Activated T-cell treated with anti-CD3 and anti-CD28 coated beads, Interleukin-2, amount 50 U/mL, for 24 hours (primary cell): ENCODE measurements at regions not wholly inside any gene's neighbourhood (a gene's known extent, or its start where the extent isn't known, plus 50 kb on each side); places are given as distances from the start of the nearest gene placed in this dataset.

Experiments
- DNase-seq: peaks from one replicate; pipeline ENCODE4 v3.0.0-alpha.2; 2020
- H3K27ac Mint-ChIP-seq: 2 replicates; pipeline ENCODE4 v1.8.0; 2020; ENCODE audit warnings: mild to moderate bottlenecking, mixed read lengths
- H3K27me3 Mint-ChIP-seq: 2 replicates; pipeline ENCODE4 v1.8.0; 2020; ENCODE audit warnings: mixed read lengths
- H3K36me3 Mint-ChIP-seq: 2 replicates; pipeline ENCODE4 v1.8.0; 2020; ENCODE audit warnings: low read depth, mixed read lengths
- H3K4me1 Mint-ChIP-seq: 2 replicates; pipeline ENCODE4 v1.8.0; 2020; ENCODE audit warnings: low read depth, mixed read lengths
- H3K4me3 Mint-ChIP-seq: 2 replicates; pipeline ENCODE4 v1.8.0; 2020; ENCODE audit warnings: mild to moderate bottlenecking, moderate library complexity, mixed read lengths
- H3K9me3 Mint-ChIP-seq: 2 replicates; pipeline ENCODE4 v1.8.0; 2020; ENCODE audit warnings: mixed read lengths

DNA sequence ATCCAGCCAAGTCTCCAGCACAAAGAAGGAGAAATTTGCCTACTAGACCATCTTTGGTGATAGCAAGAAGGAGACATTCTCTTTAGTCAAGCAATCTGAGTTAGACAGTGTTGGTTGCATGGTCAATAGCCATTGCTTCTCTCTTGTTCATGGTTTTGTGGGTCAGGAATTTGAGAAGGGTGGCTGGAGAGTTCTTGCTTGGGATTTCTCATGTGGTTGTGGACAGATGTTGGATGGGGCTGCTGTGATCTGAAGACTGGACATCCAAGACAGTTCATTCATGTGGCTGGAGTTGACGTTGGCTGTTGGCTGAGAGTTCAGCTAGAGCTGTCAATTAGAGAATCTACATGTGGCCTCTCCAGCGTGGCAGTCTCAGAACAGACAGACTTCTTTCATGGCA is 322.3 kb upstream of the PRDM1 start:
- H3K27me3 Mint-ChIP-seq, result peaks cover 6% of the 10 kb centered on the region
- H3K27ac Mint-ChIP-seq, result no peak overlapping the region
- no peak overlapping the region for H3K4me3 Mint-ChIP-seq
- H3K4me1 Mint-ChIP-seq, result no peaks in the 10 kb centered on the region
- no peak for DNase-seq
- H3K36me3 Mint-ChIP-seq, result no peaks in the 10 kb centered on the region
- no peaks in the 10 kb centered on the region for H3K9me3 Mint-ChIP-seq

DNA sequence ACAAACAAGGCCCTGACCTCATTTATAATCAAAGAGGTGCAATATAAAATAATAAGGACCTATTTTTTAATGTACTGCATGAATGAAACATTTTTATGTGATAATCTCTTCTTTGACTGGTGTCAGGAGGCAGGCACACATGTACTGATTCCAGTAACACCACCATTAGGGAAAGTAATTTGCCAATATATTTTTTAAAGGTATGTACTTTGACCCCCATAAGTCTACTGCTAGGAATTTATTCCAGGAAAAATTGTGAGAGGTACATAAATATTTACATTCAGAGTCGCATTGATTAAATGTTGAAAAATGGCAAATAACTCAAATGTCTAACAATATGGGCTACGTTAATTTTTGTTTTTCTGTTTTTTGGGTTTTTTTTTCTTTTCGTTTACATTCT is 325.4 kb upstream of the PRDM1 start:
- Mint-ChIP-seq H3K4me1 (peaks cover 15% of the 10 kb centered on the region), H3K27ac (no peak overlapping the region), H3K27me3 (peaks cover 12% of the 10 kb centered on the region), H3K9me3 (no peaks in the 10 kb centered on the region), H3K4me3 (no peak overlapping the region), H3K36me3 (no peaks in the 10 kb centered on the region)
- no peak for DNase-seq

GRCh38 chr6:105759946-105760345 is 326.2 kb upstream of the PRDM1 start:
- no peak overlapping the region for H3K4me3 Mint-ChIP-seq
- no peaks in the 10 kb centered on the region for H3K9me3 Mint-ChIP-seq
- peaks cover 16% of the 10 kb centered on the region for H3K4me1 Mint-ChIP-seq
- no peaks in the 10 kb centered on the region for H3K36me3 Mint-ChIP-seq
- no peak for DNase-seq
- H3K27ac Mint-ChIP-seq, result no peak overlapping the region
- peaks cover 12% of the 10 kb centered on the region for H3K27me3 Mint-ChIP-seq

GRCh38 chr6:105759015-105759414 is 327.1 kb upstream of the PRDM1 start:
- no peak overlapping the region for H3K4me3 Mint-ChIP-seq
- H3K27me3 Mint-ChIP-seq, result peaks cover 11% of the 10 kb centered on the region
- H3K27ac Mint-ChIP-seq, result no peak overlapping the region
- no peaks in the 10 kb centered on the region for H3K36me3 Mint-ChIP-seq
- no peaks in the 10 kb centered on the region for H3K9me3 Mint-ChIP-seq
- DNase-seq, result no peak
- peaks cover 16% of the 10 kb centered on the region for H3K4me1 Mint-ChIP-seq

DNA sequence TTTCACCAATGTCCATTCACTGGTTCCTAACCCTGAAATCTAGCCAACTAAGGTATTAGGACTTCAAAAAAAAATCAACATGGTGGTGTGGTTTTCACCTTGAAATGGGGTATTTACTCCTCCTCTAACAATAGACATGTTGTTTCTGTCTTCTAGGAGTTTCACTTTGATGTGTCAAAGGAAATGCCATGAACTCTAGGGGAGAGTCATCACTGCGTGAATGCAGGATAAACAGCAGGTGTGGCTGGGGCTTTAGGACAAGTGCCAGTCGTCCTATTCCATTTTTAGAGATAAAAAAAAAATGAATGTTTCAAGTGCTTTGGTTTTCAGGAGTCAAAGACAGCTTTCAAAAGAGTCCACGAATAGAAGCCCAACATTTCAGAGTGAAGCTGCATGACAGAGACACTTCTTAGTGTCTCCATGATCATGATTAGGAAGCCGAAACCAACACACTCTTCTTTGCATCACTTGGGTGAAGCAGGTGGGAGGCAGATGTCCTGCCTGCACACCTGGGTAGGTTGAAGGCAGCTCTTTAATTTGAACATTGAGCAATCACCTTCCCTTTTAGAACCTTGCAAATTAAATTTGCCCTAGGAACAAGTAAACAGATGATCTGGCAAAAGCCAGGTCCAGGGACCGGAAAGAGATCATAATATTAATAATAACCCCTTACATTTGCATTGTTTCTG is 328.5 kb upstream of the PRDM1 start:
- H3K4me3 Mint-ChIP-seq, result no peak overlapping the region
- no peaks in the 10 kb centered on the region for H3K36me3 Mint-ChIP-seq
- no peak overlapping the region for H3K27ac Mint-ChIP-seq
- DNase-seq, result no peak
- peaks cover 16% of the 10 kb centered on the region for H3K4me1 Mint-ChIP-seq
- H3K9me3 Mint-ChIP-seq, result no peaks in the 10 kb centered on the region
- peaks cover 9% of the 10 kb centered on the region for H3K27me3 Mint-ChIP-seq

- H3K27me3 Mint-ChIP-seq, result peaks cover 10% of the 10 kb centered on the region
- H3K27ac Mint-ChIP-seq, result no peak overlapping the region
- H3K4me3 Mint-ChIP-seq, result no peak overlapping the region
- H3K36me3 Mint-ChIP-seq, result no peaks in the 10 kb centered on the region
- DNase-seq, result no peak
- peaks cover 16% of the 10 kb centered on the region for H3K4me1 Mint-ChIP-seq
- no peaks in the 10 kb centered on the region for H3K9me3 Mint-ChIP-seq
Measured at GRCh38 chr6:105755885-105756284, 330.3 kb upstream of the PRDM1 start.

DNA sequence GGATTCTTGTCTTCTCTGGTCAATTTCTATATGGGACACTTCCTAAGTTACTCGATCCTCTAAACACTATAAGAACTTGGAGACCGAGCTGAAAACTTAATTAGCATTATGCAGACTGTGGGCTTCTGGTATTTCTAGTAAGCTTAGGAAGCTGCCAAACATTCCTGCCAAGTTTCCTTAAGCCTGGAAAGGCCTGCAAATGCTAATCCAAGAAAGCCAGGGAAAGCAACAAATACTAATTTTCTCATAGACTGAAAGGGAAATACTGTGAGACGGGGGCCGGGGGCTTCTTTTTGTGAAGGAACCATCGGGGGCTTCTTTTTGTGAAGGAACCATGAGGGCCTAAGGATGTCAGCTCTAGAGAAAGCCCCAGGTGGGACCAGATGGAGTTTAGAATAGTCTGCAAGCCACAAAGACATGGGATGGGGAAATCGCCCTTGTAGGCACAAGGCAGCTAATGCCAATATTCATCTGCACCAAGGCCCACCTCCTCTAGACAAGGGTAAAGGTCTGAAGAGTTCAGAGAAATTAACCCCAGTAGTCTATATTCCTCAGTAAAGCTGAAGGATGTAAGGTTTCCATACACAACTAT is 332.4 kb upstream of the PRDM1 start:
- Mint-ChIP-seq H3K36me3 (no peaks in the 10 kb centered on the region), H3K27me3 (peaks cover 10% of the 10 kb centered on the region), H3K27ac (no peak overlapping the region), H3K9me3 (no peaks in the 10 kb centered on the region), H3K4me3 (no peak overlapping the region), H3K4me1 (peaks cover 16% of the 10 kb centered on the region)
- no peak for DNase-seq

- no peak for DNase-seq
- no peak overlapping the region for H3K27ac Mint-ChIP-seq
- H3K9me3 Mint-ChIP-seq, result no peaks in the 10 kb centered on the region
- H3K4me3 Mint-ChIP-seq, result no peak overlapping the region
- H3K4me1 Mint-ChIP-seq, result peaks cover 19% of the 10 kb centered on the region
- peaks cover 10% of the 10 kb centered on the region for H3K27me3 Mint-ChIP-seq
- no peaks in the 10 kb centered on the region for H3K36me3 Mint-ChIP-seq
Measured at GRCh38 chr6:105753207-105753606, 332.9 kb upstream of the PRDM1 start.

DNA sequence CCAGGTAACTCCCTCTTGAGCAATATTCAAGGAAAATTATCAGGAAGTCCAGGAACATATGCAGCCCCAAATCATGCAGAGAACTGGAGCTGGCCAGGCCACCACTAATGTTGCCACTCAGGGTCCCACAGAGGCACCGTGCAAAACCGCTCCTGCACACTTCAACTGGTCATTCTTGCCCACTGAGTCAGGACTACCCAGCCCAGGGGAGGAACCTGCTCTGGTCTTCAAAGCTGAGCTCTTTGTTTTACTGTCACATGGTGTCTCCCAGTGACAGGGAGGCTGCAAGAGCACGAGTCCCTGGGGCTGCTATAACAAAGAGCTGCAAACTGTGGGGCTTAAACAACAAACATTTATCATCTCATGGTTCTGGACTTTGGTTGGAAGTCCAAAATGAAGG is 336.0 kb upstream of the PRDM1 start:
- Mint-ChIP-seq H3K4me3 (no peak overlapping the region), H3K9me3 (no peaks in the 10 kb centered on the region), H3K27me3 (peaks cover 4% of the 10 kb centered on the region), H3K4me1 (peaks cover 15% of the 10 kb centered on the region), H3K27ac (no peak overlapping the region), H3K36me3 (no peaks in the 10 kb centered on the region)
- DNase-seq, result no peak

DNA sequence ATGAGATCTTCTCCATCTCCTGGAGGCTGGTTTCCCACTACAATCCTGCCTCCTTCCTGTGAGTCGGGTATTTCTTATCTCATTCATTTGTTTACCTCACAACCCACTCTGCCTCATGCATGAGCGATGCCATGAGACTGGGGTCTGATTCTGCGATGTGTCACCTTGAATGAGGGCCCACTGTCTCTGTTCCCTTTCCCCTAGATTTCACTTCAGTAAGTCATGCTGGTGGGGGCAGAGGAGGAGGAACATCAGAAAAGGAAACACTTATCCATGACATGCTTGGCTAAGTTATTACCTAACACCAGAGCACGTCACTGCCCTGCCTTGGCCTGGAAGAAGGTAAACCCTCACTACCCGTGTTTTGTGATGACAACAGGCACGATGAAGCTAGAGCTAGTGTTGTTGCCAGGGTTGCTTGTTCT is 337.4 kb upstream of the PRDM1 start:
- no peak overlapping the region for H3K4me3 Mint-ChIP-seq
- H3K9me3 Mint-ChIP-seq, result no peaks in the 10 kb centered on the region
- DNase-seq, result no peak
- H3K27ac Mint-ChIP-seq, result no peak overlapping the region
- H3K27me3 Mint-ChIP-seq, result peaks cover 4% of the 10 kb centered on the region
- no peaks in the 10 kb centered on the region for H3K36me3 Mint-ChIP-seq
- H3K4me1 Mint-ChIP-seq, result peaks cover 24% of the 10 kb centered on the region

GRCh38 chr6:105747823-105748405 is 338.2 kb upstream of the PRDM1 start:
- DNase-seq, result no peak
- no peak overlapping the region for H3K4me3 Mint-ChIP-seq
- peaks cover 6% of the 10 kb centered on the region for H3K27me3 Mint-ChIP-seq
- peaks cover 24% of the 10 kb centered on the region for H3K4me1 Mint-ChIP-seq
- no peaks in the 10 kb centered on the region for H3K9me3 Mint-ChIP-seq
- H3K27ac Mint-ChIP-seq, result no peak overlapping the region
- H3K36me3 Mint-ChIP-seq, result no peaks in the 10 kb centered on the region

- Mint-ChIP-seq H3K36me3 (no peaks in the 10 kb centered on the region), H3K4me3 (no peak overlapping the region), H3K27me3 (peaks cover 9% of the 10 kb centered on the region), H3K4me1 (peaks cover 24% of the 10 kb centered on the region), H3K9me3 (no peaks in the 10 kb centered on the region), H3K27ac (no peak overlapping the region)
- DNase-seq, result no peak
Measured at GRCh38 chr6:105746509-105746908, 339.6 kb upstream of the PRDM1 start.

DNA sequence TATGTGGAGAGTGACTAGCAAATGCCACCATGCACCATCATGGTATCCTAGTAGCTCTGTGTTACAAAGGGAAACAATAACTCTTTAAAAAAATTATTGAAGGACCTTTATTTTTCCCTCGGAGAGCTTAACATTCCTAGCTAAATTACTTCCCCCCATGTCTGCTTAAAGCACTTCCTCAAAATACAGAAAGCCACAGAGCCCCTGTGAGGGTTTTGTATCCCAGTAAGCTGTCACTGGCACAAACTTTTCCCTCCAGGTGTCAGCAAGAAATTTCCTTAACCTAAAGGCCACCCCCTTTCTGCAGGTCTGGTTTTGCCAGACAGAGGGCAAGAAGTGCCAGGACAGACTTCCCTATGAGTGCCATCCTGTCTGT is 340.0 kb upstream of the PRDM1 start:
- no peak for DNase-seq
- Mint-ChIP-seq H3K4me1 (peaks cover 24% of the 10 kb centered on the region), H3K9me3 (no peaks in the 10 kb centered on the region), H3K27ac (no peak overlapping the region), H3K36me3 (no peaks in the 10 kb centered on the region), H3K4me3 (no peak overlapping the region), H3K27me3 (peaks cover 9% of the 10 kb centered on the region)

DNA sequence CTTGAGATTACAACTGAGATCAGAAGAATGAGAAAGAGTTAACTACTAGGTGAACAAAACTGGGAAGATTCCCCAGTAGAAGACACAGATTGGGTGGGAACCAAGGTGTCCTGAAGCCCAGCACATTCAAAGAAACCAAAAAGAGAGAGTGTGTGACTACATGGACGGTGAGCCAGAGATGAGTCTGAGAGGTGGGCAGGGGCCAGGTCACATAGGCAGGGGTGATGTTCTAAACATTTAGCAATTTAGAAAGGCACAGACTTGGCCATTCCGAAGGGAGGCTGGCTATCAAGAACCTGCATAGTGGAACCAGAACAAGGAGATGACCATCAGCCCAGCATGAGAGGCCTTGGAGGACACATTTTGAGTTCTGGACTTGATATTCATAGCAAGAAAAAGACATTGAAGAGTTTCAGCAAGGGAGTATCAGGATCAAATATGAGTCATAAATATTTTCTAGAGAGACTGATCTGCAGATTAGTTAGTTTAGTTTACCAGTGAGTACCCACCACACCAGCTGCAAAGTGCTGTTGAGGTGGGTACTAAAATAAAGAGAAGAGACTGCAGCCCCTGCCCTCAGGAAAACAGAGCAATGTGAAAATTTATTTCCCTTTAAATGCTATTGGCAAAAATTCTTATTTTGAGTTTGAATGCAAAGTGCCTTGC is 340.5 kb upstream of the PRDM1 start:
- Mint-ChIP-seq H3K27me3 (peaks cover 9% of the 10 kb centered on the region), H3K4me1 (peaks cover 24% of the 10 kb centered on the region), H3K27ac (no peak overlapping the region), H3K4me3 (no peak overlapping the region), H3K9me3 (no peaks in the 10 kb centered on the region), H3K36me3 (no peaks in the 10 kb centered on the region)
- no peak for DNase-seq

DNA sequence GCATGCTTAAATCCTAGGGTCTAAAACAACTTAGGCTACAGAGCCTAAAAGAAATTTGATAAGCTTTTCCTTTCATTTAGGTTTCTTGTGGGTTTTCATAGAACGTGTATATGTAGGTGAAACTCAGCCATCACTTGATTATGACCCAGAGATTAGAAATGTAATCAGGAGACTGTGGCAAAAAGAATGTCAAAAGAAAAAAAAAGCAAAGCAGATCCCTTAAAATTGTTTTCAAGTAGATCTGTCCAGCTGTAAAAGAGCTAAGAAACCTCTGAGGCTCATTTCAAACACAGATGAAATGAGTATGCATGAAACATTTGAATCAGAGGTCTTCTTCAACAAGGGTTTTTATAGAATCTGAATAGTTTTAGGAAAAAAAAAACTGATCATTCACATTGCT is 341.3 kb upstream of the PRDM1 start:
- Mint-ChIP-seq H3K36me3 (no peaks in the 10 kb centered on the region), H3K27me3 (peaks cover 9% of the 10 kb centered on the region), H3K9me3 (no peaks in the 10 kb centered on the region), H3K4me1 (peaks cover 24% of the 10 kb centered on the region), H3K4me3 (no peak overlapping the region), H3K27ac (no peak overlapping the region)
- DNase-seq, result no peak
